Pons (tissue), 1 donor: ENCODE measurements at regions not wholly inside any gene's neighbourhood (a gene's known extent, or its start where the extent isn't known, plus 50 kb on each side); places are given as distances from the start of the nearest gene placed in this dataset.
"Not testable (repeated sequence)": the region's sequence is repeated elsewhere in the genome, so short reads cannot be mapped to it uniquely, and the experiment has no call there.

Experiments
- DNase-seq: peaks from one replicate; pipeline ENCODE4 v3.0.0-alpha.2; 2016; ENCODE audit warnings: low spot score

DNA sequence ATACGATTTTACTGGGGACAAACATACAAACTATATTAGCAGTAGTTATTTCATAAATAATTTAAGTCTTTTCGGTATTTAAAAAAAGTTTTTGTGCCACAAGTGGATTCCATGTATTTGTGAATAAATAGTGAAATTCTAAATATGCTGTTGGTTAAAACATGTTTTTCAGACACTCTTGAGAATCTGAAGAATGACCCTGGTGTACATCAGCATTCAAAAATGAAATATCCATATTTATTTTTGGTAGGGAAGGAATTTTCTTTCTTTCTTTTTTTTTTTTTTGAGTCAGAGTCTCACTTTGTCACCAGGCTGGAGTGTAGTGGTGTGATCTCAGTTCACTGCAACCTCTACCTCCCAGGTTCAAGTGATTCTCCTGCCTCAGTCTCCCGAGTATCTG lies 136.1 kb upstream of the CDK6 start:
- DNase-seq, result no peak

GRCh38 chr7:92969061-92969460 lies 132.7 kb upstream of the CDK6 start:
- no peak for DNase-seq

GRCh38 chr7:92968502-92968901 lies 132.1 kb upstream of the CDK6 start:
- DNase-seq, result no peak

DNA sequence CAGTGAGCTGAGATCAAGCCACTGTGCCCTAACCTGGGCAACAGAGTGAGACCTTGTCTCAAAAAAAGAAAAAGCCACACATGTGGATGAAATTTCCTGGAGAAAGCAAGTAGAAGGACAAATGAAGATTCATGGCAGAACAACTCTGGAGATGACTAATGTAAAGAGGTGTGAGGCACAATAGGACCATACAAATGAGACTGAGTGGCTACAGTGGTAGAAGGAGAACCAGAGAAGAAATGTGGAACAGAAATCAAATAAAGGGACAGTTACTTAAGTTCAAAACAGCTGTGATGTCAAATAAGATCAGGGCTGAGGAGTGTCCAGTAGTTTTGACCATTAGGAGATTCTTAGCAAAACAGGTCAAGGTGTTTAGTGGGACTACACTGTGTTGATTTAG lies 130.9 kb upstream of the CDK6 start:
- no peak for DNase-seq

- peak; percentile 3 for DNase-seq
Observed at GRCh38 chr7:92964141-92964540, 127.8 kb upstream of the CDK6 start.

DNA sequence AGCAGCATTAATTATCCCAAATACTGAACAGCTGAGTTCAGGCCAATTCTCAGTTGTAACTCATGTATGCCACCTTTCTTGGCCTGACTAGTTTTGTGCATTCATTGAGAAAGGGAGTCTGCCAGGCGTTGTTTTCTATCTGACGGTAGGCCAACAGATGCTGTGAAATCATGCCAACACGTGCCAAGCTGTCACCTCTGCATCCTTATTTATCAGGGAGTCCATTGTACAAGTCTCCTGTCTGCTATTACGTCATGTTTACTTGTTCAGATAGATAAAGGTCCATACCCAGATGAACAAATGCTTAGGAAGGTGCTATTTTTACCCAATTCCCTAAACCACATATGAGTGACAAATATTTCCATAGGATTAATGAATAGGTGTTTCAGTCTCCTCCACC lies 127.2 kb upstream of the CDK6 start:
- DNase-seq, result no peak

DNA sequence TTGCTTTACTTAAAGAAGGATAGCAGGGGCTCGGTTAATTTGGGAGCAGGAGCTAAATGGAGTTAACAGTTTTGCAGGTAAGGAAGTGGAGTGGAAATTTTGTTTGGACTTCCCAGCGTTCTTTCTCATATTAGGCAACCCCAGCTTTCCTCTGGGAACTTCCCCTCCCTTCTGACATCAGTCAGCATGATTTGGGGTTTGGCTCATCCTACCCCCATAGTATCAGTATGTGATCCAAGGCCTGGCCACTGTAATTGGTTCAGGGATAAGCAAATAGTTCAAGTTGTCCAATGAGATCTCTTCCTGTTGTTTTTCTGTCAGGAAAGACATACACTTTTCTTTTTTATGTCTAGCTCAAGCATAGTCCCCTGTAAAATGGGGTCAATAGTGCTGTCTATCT lies 125.6 kb upstream of the CDK6 start:
- no peak for DNase-seq

GRCh38 chr7:92956575-92956974 lies 120.2 kb upstream of the CDK6 start:
- no peak for DNase-seq

DNA sequence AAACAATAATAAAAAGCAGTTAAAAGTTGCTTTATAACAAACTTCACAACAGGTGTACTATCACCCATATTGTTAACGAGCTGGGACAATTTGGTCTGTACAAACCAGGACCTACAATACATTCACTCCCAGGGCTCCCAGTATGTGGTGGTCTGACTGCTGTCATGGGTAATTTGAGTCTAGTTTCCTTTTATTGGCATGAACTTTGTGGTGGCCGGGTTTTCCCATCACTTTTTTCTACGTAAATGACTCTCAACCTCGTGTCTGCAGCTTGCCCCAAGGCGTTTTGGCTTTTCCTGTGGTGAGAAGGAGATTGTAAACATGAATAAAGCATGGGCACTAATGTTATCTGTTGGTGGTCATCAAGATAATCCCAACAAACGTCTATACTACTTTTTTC lies 118.7 kb upstream of the CDK6 start:
- DNase-seq, result no peak

GRCh38 chr7:92953657-92954056 lies 117.3 kb upstream of the CDK6 start:
- no peak for DNase-seq

DNA sequence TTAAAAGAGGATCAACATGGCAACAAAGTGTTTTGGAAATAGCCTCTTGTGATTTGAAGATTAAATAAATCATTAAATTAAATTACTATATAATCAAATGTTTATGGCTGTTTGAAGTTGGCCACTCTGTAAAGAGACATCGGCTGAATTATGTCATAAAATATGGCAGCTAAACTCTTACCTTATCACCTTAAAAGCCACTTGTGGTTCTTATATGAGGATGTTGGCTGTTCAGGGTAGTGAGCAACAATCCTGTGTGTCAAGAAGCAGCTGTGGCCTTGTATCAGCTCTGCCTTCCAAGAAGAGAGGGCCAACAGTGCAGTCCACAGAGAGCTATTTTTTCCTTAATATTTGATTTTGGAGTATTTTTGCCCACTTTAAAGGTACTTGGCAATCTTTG lies 113.4 kb upstream of the CDK6 start:
- no peak for DNase-seq

- no peak for DNase-seq
Observed at GRCh38 chr7:92945840-92946239, 109.5 kb upstream of the CDK6 start.

DNA sequence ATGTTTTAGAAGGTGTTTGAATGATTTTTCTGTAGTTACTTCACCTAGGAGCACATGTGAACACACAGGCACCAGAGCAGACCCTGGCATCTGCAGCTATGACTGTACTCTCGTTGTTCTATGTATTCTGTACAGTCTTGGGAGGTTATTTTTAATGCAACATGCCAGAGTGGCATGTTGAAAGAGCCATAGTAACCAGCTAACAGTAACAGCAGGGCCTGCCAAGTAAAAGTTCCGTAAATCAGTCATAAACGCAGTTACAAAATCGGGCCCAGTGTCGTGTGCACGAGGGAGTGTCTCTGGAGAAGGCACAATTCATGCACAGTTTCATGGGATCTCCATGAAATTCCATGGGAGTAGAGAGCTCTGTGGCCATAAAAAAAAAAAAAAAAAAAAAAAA lies 108.3 kb upstream of the CDK6 start:
- no peak for DNase-seq

DNA sequence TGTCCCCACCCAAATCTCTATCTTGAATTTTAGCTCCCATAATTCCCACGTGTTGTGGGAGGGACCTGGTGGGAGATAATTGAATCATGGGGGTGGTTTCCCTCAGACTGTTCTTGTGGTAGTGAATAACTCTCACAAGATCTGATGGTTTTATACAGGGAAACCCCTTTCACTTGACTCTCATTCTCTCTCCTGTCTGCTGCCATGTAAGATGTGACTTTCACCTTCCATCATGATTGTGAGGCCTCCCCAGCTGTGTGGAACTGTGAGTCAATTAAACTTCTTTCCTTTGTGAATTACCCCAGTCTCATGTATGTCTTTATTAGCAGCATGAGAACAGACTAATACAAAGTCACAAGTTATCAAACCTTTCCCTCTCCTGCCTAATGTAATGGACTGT lies 106.3 kb upstream of the CDK6 start:
- not testable (repeated sequence) for DNase-seq

DNA sequence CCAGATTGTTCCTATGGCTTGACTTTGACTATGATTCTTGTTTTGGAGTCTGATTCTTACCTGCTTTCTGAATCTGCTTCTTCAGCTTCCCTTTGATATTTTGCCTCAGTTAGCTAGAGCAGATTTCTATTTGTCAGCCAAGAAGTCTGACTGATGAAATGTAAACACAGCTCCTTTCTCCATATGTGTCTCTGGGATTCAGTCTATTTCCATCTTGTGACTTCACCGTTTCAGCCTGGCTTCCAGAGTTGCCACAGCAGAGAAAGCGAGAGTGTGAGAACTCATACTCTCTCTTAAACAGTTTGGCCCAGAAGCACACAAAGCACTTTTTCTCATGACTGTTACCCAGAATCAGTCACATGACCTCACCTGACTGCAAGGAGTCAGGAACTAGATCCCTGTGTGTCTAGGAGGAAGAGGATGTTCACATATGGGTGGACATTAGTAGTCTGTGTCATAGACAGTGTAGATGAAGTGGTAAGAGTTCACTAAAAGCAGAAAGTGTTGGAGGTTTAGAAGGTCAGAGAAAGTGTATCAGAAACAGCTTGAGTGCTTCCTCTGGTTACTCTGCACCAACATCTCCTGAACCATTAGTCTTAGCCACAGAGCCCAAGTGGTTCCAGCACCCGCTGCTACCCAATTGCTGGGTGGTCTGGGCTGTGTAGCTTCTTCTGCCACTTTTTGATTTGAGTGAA lies 103.4 kb upstream of the CDK6 start:
- no peak for DNase-seq

GRCh38 chr7:92934096-92934495 lies 97.7 kb upstream of the CDK6 start:
- no peak for DNase-seq

GRCh38 chr7:92932450-92932849 lies 96.1 kb upstream of the CDK6 start:
- DNase-seq, result no peak

- no peak for DNase-seq
Observed at GRCh38 chr7:92930404-92930803, 94.0 kb upstream of the CDK6 start.

- DNase-seq, result no peak
Observed at GRCh38 chr7:92926697-92927044, 90.3 kb upstream of the CDK6 start.

DNA sequence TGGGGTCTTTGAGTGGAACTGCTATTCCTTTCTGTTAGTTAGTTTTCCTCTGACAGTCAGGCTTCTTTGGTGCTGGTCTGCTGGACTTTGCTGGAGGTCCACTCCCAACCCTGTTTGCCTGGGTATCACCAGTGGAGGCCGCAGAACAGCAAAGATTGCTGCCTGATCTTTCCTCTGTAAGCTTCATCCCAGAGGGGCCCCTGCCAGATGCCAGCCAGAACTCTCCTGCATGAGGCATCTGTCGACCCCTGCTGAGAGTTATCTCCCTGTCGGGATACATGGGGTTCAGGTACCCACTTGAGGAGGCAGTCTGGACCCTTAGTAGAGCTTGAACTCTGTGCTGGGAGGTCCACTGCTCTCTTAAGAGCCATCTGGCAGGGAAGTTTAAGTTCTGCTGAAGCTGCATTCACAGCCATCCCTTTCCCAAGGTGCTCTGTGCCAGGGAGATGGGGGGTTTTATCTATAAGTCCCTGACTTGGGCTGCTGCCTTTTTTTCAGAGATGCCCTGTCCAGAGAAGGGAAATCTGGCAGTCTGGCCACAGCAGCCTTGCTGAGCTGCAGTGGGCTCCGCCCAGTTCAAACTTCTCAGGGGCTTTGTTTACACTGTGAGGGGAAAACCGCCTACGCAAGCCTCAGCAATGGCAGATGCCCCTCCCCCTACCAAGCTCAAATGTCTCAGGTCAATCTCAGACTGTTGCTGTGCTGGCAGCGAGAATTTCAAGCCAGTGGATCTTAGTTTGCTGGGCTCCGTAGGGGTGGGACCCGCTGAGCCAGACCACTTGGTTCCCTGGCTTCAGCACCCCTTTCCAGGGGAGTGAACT lies 89.7 kb upstream of the CDK6 start:
- no peak for DNase-seq

GRCh38 chr7:92924800-92925199 lies 88.4 kb upstream of the CDK6 start:
- no peak for DNase-seq

GRCh38 chr7:92917230-92917629 lies 80.9 kb upstream of the CDK6 start:
- no peak for DNase-seq

DNA sequence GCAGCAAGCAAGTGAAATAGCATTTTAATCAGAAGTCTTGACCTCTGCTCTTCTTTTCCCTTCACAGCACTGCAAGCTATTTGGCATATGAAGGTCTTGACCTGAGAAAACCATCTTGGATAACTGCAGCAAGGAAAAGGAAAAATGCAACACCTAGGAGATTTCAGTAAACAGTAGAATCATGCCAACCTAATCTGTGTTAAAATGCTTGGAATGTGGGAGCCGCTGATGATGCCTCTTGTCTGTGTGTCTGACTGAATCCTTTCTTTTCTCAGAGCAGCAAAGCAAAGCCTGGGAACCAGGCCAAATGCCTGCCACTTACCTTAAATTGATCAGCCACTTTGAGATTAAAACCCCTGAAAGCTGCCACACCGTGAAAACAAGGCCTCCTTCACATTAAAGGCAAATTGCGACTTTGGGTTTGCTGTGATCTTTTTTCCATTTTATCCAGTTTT lies 80.4 kb upstream of the CDK6 start:
- no peak for DNase-seq

DNA sequence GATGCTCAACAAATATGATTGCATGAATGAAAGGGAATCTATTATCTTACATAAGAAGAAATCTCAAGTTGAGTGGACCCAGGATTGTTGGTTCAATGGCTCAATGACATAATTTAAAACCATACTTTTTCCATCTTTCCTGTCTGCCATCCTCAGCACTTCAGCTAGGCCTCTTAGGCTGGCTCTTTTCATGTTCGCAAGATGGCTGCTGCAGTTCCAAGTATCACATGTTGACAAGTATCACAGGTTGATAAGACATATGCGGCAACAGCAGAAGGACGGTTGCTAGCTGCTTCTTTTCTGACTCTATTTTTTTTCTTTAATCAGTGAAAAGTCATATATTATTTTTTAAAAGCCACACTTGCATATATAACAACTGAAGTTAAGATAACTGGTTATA lies 79.0 kb upstream of the CDK6 start:
- no peak for DNase-seq
